ENCODE measurements at regions not wholly inside any gene's neighbourhood (a gene's known extent, or its start where the extent isn't known, plus 50 kb on each side); places are given as distances from the start of the nearest gene placed in this dataset.

GRCh38 chr12:93186131-93186530 is 191.6 kb upstream of the NUDT4 start:
- Histone ChIP-seq H3K4me3 (ENCODE audit: low read depth, low read length) (no peak overlapping the region), H3K27me3 (ENCODE audit: control insufficient read depth, insufficient read depth, low read length) (no peaks in the 10 kb centered on the region), H3K36me3 (ENCODE audit: control insufficient read depth, insufficient read depth, low read length) (no peaks in the 10 kb centered on the region)
- DNase-seq (ENCODE audit: low read depth): no peak
- TF ChIP-seq CTCF (IDR thresholded peaks at IDR 0.05; ENCODE audit: insufficient read depth, low read length, poor library complexity, severe bottlenecking): no peak

GRCh38 chr12:93186621-93187020 is 191.1 kb upstream of the NUDT4 start:
- DNase-seq (ENCODE audit: low read depth): no peak
- TF ChIP-seq CTCF (IDR thresholded peaks at IDR 0.05; ENCODE audit: insufficient read depth, low read length, poor library complexity, severe bottlenecking): no peak
- no peaks in the 10 kb centered on the region for H3K36me3 ChIP-seq (ENCODE audit: control insufficient read depth, insufficient read depth, low read length)
- H3K4me3 ChIP-seq (ENCODE audit: low read depth, low read length): no peak overlapping the region
- no peaks in the 10 kb centered on the region for H3K27me3 ChIP-seq (ENCODE audit: control insufficient read depth, insufficient read depth, low read length)

- H3K36me3 ChIP-seq (ENCODE audit: control insufficient read depth, insufficient read depth, low read length): no peaks in the 10 kb centered on the region
- no peak overlapping the region for H3K4me3 ChIP-seq (ENCODE audit: low read depth, low read length)
- no peak for DNase-seq (ENCODE audit: low read depth)
- no peaks in the 10 kb centered on the region for H3K27me3 ChIP-seq (ENCODE audit: control insufficient read depth, insufficient read depth, low read length)
- no peak for TF ChIP-seq CTCF (IDR thresholded peaks at IDR 0.05; ENCODE audit: insufficient read depth, low read length, poor library complexity, severe bottlenecking)
Measured at GRCh38 chr12:93191423-93191822, 186.3 kb upstream of the NUDT4 start.

- no peak for TF ChIP-seq CTCF (IDR thresholded peaks at IDR 0.05; ENCODE audit: insufficient read depth, low read length, poor library complexity, severe bottlenecking)
- no peak for DNase-seq (ENCODE audit: low read depth)
- H3K36me3 ChIP-seq (ENCODE audit: control insufficient read depth, insufficient read depth, low read length): no peaks in the 10 kb centered on the region
- no peaks in the 10 kb centered on the region for H3K27me3 ChIP-seq (ENCODE audit: control insufficient read depth, insufficient read depth, low read length)
- H3K4me3 ChIP-seq (ENCODE audit: low read depth, low read length): no peak overlapping the region
Measured at GRCh38 chr12:93191956-93192355, 185.8 kb upstream of the NUDT4 start.

GRCh38 chr12:93192878-93193277 is 184.8 kb upstream of the NUDT4 start:
- no peak for TF ChIP-seq CTCF (IDR thresholded peaks at IDR 0.05; ENCODE audit: insufficient read depth, low read length, poor library complexity, severe bottlenecking)
- DNase-seq (ENCODE audit: low read depth): no peak
- no peaks in the 10 kb centered on the region for H3K27me3 ChIP-seq (ENCODE audit: control insufficient read depth, insufficient read depth, low read length)
- H3K4me3 ChIP-seq (ENCODE audit: low read depth, low read length): no peak overlapping the region
- no peaks in the 10 kb centered on the region for H3K36me3 ChIP-seq (ENCODE audit: control insufficient read depth, insufficient read depth, low read length)

GRCh38 chr12:93195511-93195910 is 182.2 kb upstream of the NUDT4 start:
- no peak for TF ChIP-seq CTCF (IDR thresholded peaks at IDR 0.05; ENCODE audit: insufficient read depth, low read length, poor library complexity, severe bottlenecking)
- no peaks in the 10 kb centered on the region for H3K36me3 ChIP-seq (ENCODE audit: control insufficient read depth, insufficient read depth, low read length)
- no peak for DNase-seq (ENCODE audit: low read depth)

More at GRCh38 chr12:93195511-93195910, 182.2 kb upstream of the NUDT4 start:
- no peaks in the 10 kb centered on the region for H3K27me3 ChIP-seq (ENCODE audit: control insufficient read depth, insufficient read depth, low read length)
- no peak overlapping the region for H3K4me3 ChIP-seq (ENCODE audit: low read depth, low read length)

All from kidney epithelial cell (primary cell).